ENCODE measurements at regions not wholly inside any gene's neighbourhood (a gene's known extent, or its start where the extent isn't known, plus 50 kb on each side); places are given as distances from the start of the nearest gene placed in this dataset.

- no peak for TF ChIP-seq CTCF (IDR thresholded peaks at IDR 0.05)
- TF ChIP-seq POLR2A (IDR thresholded peaks at IDR 0.05) = no peak
Measured at GRCh38 chr17:65389426-65389825, 172.0 kb downstream of the AXIN2 start.
